HG03108 (cell line): ENCODE measurements at regions not wholly inside any gene's neighbourhood (a gene's known extent, or its start where the extent isn't known, plus 50 kb on each side); places are given as distances from the start of the nearest gene placed in this dataset.
"Not testable (repeated sequence)": the region's sequence is repeated elsewhere in the genome, so short reads cannot be mapped to it uniquely, and the experiment has no call there.

ENCODE experiments used
- ATAC-seq: cut with Tn5 transposase; IDR thresholded peaks from one replicate; pipeline ENCODE4 v1.9.1; 2021; ENCODE audit warnings: moderate library complexity; ENCODE audit not compliant: unreplicated experiment

- ATAC-seq, result no peak
Measured at GRCh38 chr9:110086537-110086936, 121.4 kb downstream of the C9orf152 start.

GRCh38 chr9:110087605-110088004 is 120.4 kb downstream of the C9orf152 start:
- ATAC-seq, result no peak

GRCh38 chr9:110088099-110088498 is 119.9 kb downstream of the C9orf152 start:
- ATAC-seq, result no peak

- no peak for ATAC-seq
Measured at GRCh38 chr9:110089681-110090370, 118.1 kb downstream of the C9orf152 start.

GRCh38 chr9:110092792-110093191 is 115.2 kb downstream of the C9orf152 start:
- no peak for ATAC-seq

GRCh38 chr9:110093417-110093816 is 114.5 kb downstream of the C9orf152 start:
- ATAC-seq, result no peak

GRCh38 chr9:110093871-110094270 is 114.1 kb downstream of the C9orf152 start:
- ATAC-seq, result no peak

GRCh38 chr9:110095161-110095595 is 112.8 kb downstream of the C9orf152 start:
- ATAC-seq, result no peak

- ATAC-seq, result no peak
Measured at GRCh38 chr9:110095776-110096175, 112.2 kb downstream of the C9orf152 start.

- not testable (repeated sequence) for ATAC-seq
Measured at GRCh38 chr9:110096674-110097073, 111.3 kb downstream of the C9orf152 start.

GRCh38 chr9:110099236-110100095 is 108.5 kb downstream of the C9orf152 start:
- no peak for ATAC-seq

- ATAC-seq, result peak; percentile 87
Measured at GRCh38 chr9:110101531-110102161, 106.3 kb downstream of the C9orf152 start.

GRCh38 chr9:110103257-110103656 is 104.7 kb downstream of the C9orf152 start:
- no peak for ATAC-seq

GRCh38 chr9:110104261-110104809 is 103.6 kb downstream of the C9orf152 start:
- no peak for ATAC-seq

- no peak for ATAC-seq
Measured at GRCh38 chr9:110105107-110105506, 102.9 kb downstream of the C9orf152 start.

- no peak for ATAC-seq
Measured at GRCh38 chr9:110106661-110107060, 101.3 kb downstream of the C9orf152 start.

- ATAC-seq, result no peak
Measured at GRCh38 chr9:110109333-110110092, 98.4 kb downstream of the C9orf152 start.

GRCh38 chr9:110110154-110110553 is 97.8 kb downstream of the C9orf152 start:
- ATAC-seq, result peak; percentile 87

GRCh38 chr9:110111868-110112267 is 96.1 kb downstream of the C9orf152 start:
- ATAC-seq, result no peak

- no peak for ATAC-seq
Measured at GRCh38 chr9:110112792-110113191, 95.2 kb downstream of the C9orf152 start.
